A549 (cell line): ENCODE measurements at regions not wholly inside any gene's neighbourhood (a gene's known extent, or its start where the extent isn't known, plus 50 kb on each side); places are given as distances from the start of the nearest gene placed in this dataset.

Experiments
- ZC3H11A ChIP-seq: fragments of 450-650 bp; IDR thresholded peaks from 2 replicates; pipeline ENCODE4 v1.6.1; 2014; ENCODE audit warnings: antibody characterized with exemption, mild to moderate bottlenecking
- TF ChIP-seq, protein P1 (sequence below): IDR thresholded peaks from 2 replicates; pipeline ENCODE4 v1.6.1; 2012
- TF ChIP-seq, protein P2 (sequence below): fragments of >200 bp; sonication (Bioruptor Twin); formaldehyde crosslinking; IDR thresholded peaks from 3 replicates; pipeline ENCODE4 v1.5.1; 2016

DNA sequence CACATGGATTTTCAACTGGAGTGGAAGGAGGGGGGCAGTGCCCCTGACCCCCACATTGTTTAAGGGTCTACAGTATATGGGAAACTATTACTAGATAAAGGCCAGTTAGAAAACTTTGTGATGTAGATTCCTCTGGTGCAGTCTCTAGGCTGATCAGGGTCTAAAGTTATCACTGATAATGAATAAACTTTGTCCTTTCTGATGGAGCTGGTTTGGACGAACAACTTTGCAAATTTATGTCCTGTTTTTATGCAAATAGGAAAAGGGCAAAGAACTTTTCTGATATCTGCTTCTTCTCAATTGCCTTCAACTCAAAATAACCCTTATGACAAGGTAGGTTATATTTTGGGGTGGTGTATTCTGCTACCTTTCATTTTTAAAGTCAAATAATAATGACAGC lies 829.2 kb upstream of the ACVR2A start:
- TF ChIP-seq, protein P1, sequence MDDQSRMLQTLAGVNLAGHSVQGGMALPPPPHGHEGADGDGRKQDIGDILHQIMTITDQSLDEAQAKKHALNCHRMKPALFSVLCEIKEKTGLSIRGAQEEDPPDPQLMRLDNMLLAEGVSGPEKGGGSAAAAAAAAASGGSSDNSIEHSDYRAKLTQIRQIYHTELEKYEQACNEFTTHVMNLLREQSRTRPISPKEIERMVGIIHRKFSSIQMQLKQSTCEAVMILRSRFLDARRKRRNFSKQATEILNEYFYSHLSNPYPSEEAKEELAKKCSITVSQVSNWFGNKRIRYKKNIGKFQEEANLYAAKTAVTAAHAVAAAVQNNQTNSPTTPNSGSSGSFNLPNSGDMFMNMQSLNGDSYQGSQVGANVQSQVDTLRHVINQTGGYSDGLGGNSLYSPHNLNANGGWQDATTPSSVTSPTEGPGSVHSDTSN = no peak
- TF ChIP-seq, protein P2, sequence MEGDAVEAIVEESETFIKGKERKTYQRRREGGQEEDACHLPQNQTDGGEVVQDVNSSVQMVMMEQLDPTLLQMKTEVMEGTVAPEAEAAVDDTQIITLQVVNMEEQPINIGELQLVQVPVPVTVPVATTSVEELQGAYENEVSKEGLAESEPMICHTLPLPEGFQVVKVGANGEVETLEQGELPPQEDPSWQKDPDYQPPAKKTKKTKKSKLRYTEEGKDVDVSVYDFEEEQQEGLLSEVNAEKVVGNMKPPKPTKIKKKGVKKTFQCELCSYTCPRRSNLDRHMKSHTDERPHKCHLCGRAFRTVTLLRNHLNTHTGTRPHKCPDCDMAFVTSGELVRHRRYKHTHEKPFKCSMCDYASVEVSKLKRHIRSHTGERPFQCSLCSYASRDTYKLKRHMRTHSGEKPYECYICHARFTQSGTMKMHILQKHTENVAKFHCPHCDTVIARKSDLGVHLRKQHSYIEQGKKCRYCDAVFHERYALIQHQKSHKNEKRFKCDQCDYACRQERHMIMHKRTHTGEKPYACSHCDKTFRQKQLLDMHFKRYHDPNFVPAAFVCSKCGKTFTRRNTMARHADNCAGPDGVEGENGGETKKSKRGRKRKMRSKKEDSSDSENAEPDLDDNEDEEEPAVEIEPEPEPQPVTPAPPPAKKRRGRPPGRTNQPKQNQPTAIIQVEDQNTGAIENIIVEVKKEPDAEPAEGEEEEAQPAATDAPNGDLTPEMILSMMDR = no peak
- no peak for TF ChIP-seq ZC3H11A
